DND-41 (cell line): ENCODE measurements at regions not wholly inside any gene's neighbourhood (a gene's known extent, or its start where the extent isn't known, plus 50 kb on each side); places are given as distances from the start of the nearest gene placed in this dataset.

ENCODE experiments used
- ATAC-seq: fragments of 200-7000 bp; cut with Tn5 transposase; 3 replicates; pipeline ENCODE4 v1.9.1; 2021; ENCODE audit warnings: low read depth; ENCODE audit not compliant: insufficient read depth
- DNase-seq: peaks from one replicate; pipeline ENCODE4 v3.0.0-alpha.2; 2020
- H2AFZ ChIP-seq: 2 replicates; pipeline ENCODE4 v1.6.0; 2012; ENCODE audit warnings: low read depth, low read length
- H3K27ac ChIP-seq: 2 replicates; pipeline ENCODE4 v1.5.1; 2012; ENCODE audit warnings: low read length, inconsistent platforms
- H3K27me3 ChIP-seq: fragments of 200-600 bp; sonication (generic); 2 replicates; pipeline ENCODE4 v1.6.0; 2012; ENCODE audit warnings: low read length, mild to moderate bottlenecking, inconsistent platforms; ENCODE audit not compliant: insufficient read depth, poor library complexity
- H3K36me3 ChIP-seq: 2 replicates; pipeline ENCODE4 v1.5.1; 2012; ENCODE audit warnings: low read length, inconsistent platforms; ENCODE audit not compliant: insufficient read depth
- H3K4me1 ChIP-seq: 2 replicates; pipeline ENCODE4 v1.5.1; 2012; ENCODE audit warnings: mild to moderate bottlenecking, low read length; ENCODE audit not compliant: insufficient read depth
- H3K4me2 ChIP-seq: 2 replicates; pipeline ENCODE4 v1.6.0; 2012; ENCODE audit warnings: mild to moderate bottlenecking, moderate library complexity, low read length, inconsistent platforms; ENCODE audit not compliant: insufficient read depth
- H3K4me3 ChIP-seq, 2 experiments: fragments of 200-600 bp in 1 of 2; shearing (Covaris generic) in 1 of 2; 2 replicates each; pipeline ENCODE4 v1.5.1; 2012 to 2016; ENCODE audit warnings: inconsistent platforms in 2 of 2, low read length in 2 of 2, mild to moderate bottlenecking in 2 of 2, low read depth in 1 of 2, moderate library complexity in 1 of 2
- H3K79me2 ChIP-seq: 2 replicates; pipeline ENCODE4 v1.6.0; 2012; ENCODE audit warnings: low read length, inconsistent platforms; ENCODE audit not compliant: insufficient read depth
- H3K9ac ChIP-seq: 2 replicates; pipeline ENCODE4 v1.6.0; 2012; ENCODE audit warnings: low read depth, mild to moderate bottlenecking, inconsistent platforms, low read length, moderate library complexity
- H3K9me3 ChIP-seq: 2 replicates; pipeline ENCODE4 v1.5.1; 2012; ENCODE audit warnings: low read length, moderate library complexity, mild to moderate bottlenecking, inconsistent platforms; ENCODE audit not compliant: insufficient read depth, severe bottlenecking
- H4K20me1 ChIP-seq: 2 replicates; pipeline ENCODE4 v1.6.0; 2012; ENCODE audit warnings: low read length; ENCODE audit not compliant: insufficient read depth
- CTCF ChIP-seq: IDR thresholded peaks from 2 replicates; pipeline ENCODE4 v1.5.1; 2012; ENCODE audit warnings: borderline replicate concordance, low read length, moderate library complexity, mild to moderate bottlenecking; ENCODE audit not compliant: poor library complexity, severe bottlenecking; ENCODE audit errors: extremely low read depth
- EZH2 ChIP-seq: IDR thresholded peaks from 3 replicates; pipeline ENCODE4 v1.6.1; 2012; ENCODE audit warnings: borderline replicate concordance, low read depth, mild to moderate bottlenecking, moderate library complexity, low read length, inconsistent platforms; ENCODE audit not compliant: severe bottlenecking

- Histone ChIP-seq H2AFZ (no peak overlapping the region), H3K4me1 (no peaks in the 10 kb centered on the region), H3K27me3 (no peaks in the 10 kb centered on the region), H3K9me3 (no peaks in the 10 kb centered on the region), H4K20me1 (no peaks in the 10 kb centered on the region), H3K4me2 (no peak overlapping the region), H3K4me3 (no peak overlapping the region), H3K27ac (no peak overlapping the region), H3K36me3 (no peaks in the 10 kb centered on the region), H3K79me2 (no peaks in the 10 kb centered on the region), H3K9ac (no peak overlapping the region)
- TF ChIP-seq EZH2 = no peak
- TF ChIP-seq CTCF = no peak
- DNase-seq = no peak
- ATAC-seq = no peak
These were observed 821.0 kb upstream of the CELF2 start for GRCh38 chr10:10196701-10197100.

GRCh38 chr10:10197423-10197822, 820.2 kb upstream of the CELF2 start:
- no peak overlapping the region for H3K4me3 ChIP-seq
- no peak overlapping the region for H2AFZ ChIP-seq
- no peaks in the 10 kb centered on the region for H3K36me3 ChIP-seq
- H3K4me2 ChIP-seq = no peak overlapping the region
- no peaks in the 10 kb centered on the region for H3K9me3 ChIP-seq
- H3K4me1 ChIP-seq = no peaks in the 10 kb centered on the region
- H3K27me3 ChIP-seq = no peaks in the 10 kb centered on the region
- no peak for DNase-seq
- H3K9ac ChIP-seq = no peak overlapping the region
- no peaks in the 10 kb centered on the region for H4K20me1 ChIP-seq
- ATAC-seq = no peak
- TF ChIP-seq EZH2 = no peak
- no peak for TF ChIP-seq CTCF
- H3K27ac ChIP-seq = no peak overlapping the region
- H3K79me2 ChIP-seq = no peaks in the 10 kb centered on the region

- no peaks in the 10 kb centered on the region for H3K79me2 ChIP-seq
- no peaks in the 10 kb centered on the region for H3K4me1 ChIP-seq
- H3K4me2 ChIP-seq = no peak overlapping the region
- DNase-seq (no peak), ATAC-seq (no peak)
- H3K27me3 ChIP-seq = no peaks in the 10 kb centered on the region
- H2AFZ ChIP-seq = no peak overlapping the region
- no peak for TF ChIP-seq EZH2
- TF ChIP-seq CTCF = no peak
- H3K4me3 ChIP-seq = no peak overlapping the region
- no peaks in the 10 kb centered on the region for H3K9me3 ChIP-seq
- H4K20me1 ChIP-seq = no peaks in the 10 kb centered on the region
- no peaks in the 10 kb centered on the region for H3K36me3 ChIP-seq
- H3K27ac ChIP-seq = no peak overlapping the region
- H3K9ac ChIP-seq = no peak overlapping the region
These were observed 819.3 kb upstream of the CELF2 start for GRCh38 chr10:10198363-10198762.

- peaks cover 5% of the 10 kb centered on the region for H3K9me3 ChIP-seq
- DNase-seq = no peak
These were observed 813.3 kb upstream of the CELF2 start for GRCh38 chr10:10204415-10204814.

More at GRCh38 chr10:10204415-10204814, 813.3 kb upstream of the CELF2 start:
- Histone ChIP-seq H3K27me3 (no peaks in the 10 kb centered on the region), H3K36me3 (no peaks in the 10 kb centered on the region), H3K4me1 (no peaks in the 10 kb centered on the region), H3K4me3 (no peak overlapping the region), H3K9ac (no peak overlapping the region), H3K79me2 (no peaks in the 10 kb centered on the region), H2AFZ (no peak overlapping the region), H4K20me1 (no peaks in the 10 kb centered on the region), H3K4me2 (no peak overlapping the region), H3K27ac (no peak overlapping the region)
- ATAC-seq = no peak
- TF ChIP-seq CTCF (no peak), EZH2 (no peak)
